LoVo (cell line): ENCODE measurements at regions not wholly inside any gene's neighbourhood (a gene's known extent, or its start where the extent isn't known, plus 50 kb on each side); places are given as distances from the start of the nearest gene placed in this dataset.

Source experiments
- DNase-seq: peaks from one replicate; pipeline ENCODE4 v3.0.0-alpha.2; 2016; ENCODE audit warnings: low spot score

- no peak for DNase-seq
Observed at GRCh38 chr14:61226015-61226654, 55.0 kb downstream of the TMEM30B start.

- DNase-seq = no peak
Observed at GRCh38 chr14:61225344-61225743, 55.8 kb downstream of the TMEM30B start.

- no peak for DNase-seq
Observed at GRCh38 chr14:61223552-61223951, 57.6 kb downstream of the TMEM30B start.

GRCh38 chr14:61222388-61222787, 58.8 kb downstream of the TMEM30B start:
- no peak for DNase-seq

- DNase-seq = no peak
Observed at GRCh38 chr14:61221906-61222305, 59.2 kb downstream of the TMEM30B start.

- no peak for DNase-seq
Observed at GRCh38 chr14:61219673-61220072, 61.5 kb downstream of the TMEM30B start.

- DNase-seq = no peak
Observed at GRCh38 chr14:61219256-61219655, 61.9 kb downstream of the TMEM30B start.

GRCh38 chr14:61218767-61219166, 62.4 kb downstream of the TMEM30B start:
- DNase-seq = no peak

- DNase-seq = no peak
Observed at GRCh38 chr14:61218157-61218556, 63.0 kb downstream of the TMEM30B start.

GRCh38 chr14:61217516-61217915, 63.6 kb downstream of the TMEM30B start:
- no peak for DNase-seq

- no peak for DNase-seq
Observed at GRCh38 chr14:61215222-61216020, 65.7 kb downstream of the TMEM30B start.

GRCh38 chr14:61213920-61214319, 67.2 kb downstream of the TMEM30B start:
- DNase-seq = no peak

- DNase-seq = no peak
Observed at GRCh38 chr14:61213191-61213621, 67.9 kb downstream of the TMEM30B start.

GRCh38 chr14:61212546-61212945, 68.6 kb downstream of the TMEM30B start:
- no peak for DNase-seq

- no peak for DNase-seq
Observed at GRCh38 chr14:61211476-61212255, 69.5 kb downstream of the TMEM30B start.

- DNase-seq = no peak
Observed at GRCh38 chr14:61203081-61203753, 77.9 kb downstream of the TMEM30B start.

- no peak for DNase-seq
Observed at GRCh38 chr14:61202124-61202523, 79.0 kb downstream of the TMEM30B start.

- no peak for DNase-seq
Observed at GRCh38 chr14:61201171-61201570, 80.0 kb downstream of the TMEM30B start.

GRCh38 chr14:61197416-61197815, 83.7 kb downstream of the TMEM30B start:
- DNase-seq = no peak

- DNase-seq = no peak
Observed at GRCh38 chr14:61196792-61197191, 84.3 kb downstream of the TMEM30B start.

- no peak for DNase-seq
Observed at GRCh38 chr14:61196034-61196433, 85.1 kb downstream of the TMEM30B start.

- no peak for DNase-seq
Observed at GRCh38 chr14:61193476-61193875, 87.7 kb downstream of the TMEM30B start.
